KOPT-K1 (cell line): ENCODE measurements at regions not wholly inside any gene's neighbourhood (a gene's known extent, or its start where the extent isn't known, plus 50 kb on each side); places are given as distances from the start of the nearest gene placed in this dataset.

Source experiments
- H3K27ac ChIP-seq: fragments of 200-600 bp; sonication (generic); 2 replicates; pipeline ENCODE4 v1.5.1; 2016; ENCODE audit warnings: antibody characterized with exemption, mild to moderate bottlenecking, low read depth, low read length; ENCODE audit not compliant: poor library complexity, severe bottlenecking
- H3K36me3 ChIP-seq: fragments of 200-600 bp; sonication (generic); 2 replicates; pipeline ENCODE4 v1.5.1; 2017; ENCODE audit warnings: antibody characterized with exemption, mild to moderate bottlenecking, low read length, moderate library complexity; ENCODE audit not compliant: insufficient read depth
- H3K9me3 ChIP-seq: fragments of 200-600 bp; sonication (generic); 2 replicates; pipeline ENCODE4 v1.5.1; 2017; ENCODE audit warnings: antibody characterized with exemption, low read length, mild to moderate bottlenecking; ENCODE audit not compliant: insufficient read depth, poor library complexity, severe bottlenecking

DNA sequence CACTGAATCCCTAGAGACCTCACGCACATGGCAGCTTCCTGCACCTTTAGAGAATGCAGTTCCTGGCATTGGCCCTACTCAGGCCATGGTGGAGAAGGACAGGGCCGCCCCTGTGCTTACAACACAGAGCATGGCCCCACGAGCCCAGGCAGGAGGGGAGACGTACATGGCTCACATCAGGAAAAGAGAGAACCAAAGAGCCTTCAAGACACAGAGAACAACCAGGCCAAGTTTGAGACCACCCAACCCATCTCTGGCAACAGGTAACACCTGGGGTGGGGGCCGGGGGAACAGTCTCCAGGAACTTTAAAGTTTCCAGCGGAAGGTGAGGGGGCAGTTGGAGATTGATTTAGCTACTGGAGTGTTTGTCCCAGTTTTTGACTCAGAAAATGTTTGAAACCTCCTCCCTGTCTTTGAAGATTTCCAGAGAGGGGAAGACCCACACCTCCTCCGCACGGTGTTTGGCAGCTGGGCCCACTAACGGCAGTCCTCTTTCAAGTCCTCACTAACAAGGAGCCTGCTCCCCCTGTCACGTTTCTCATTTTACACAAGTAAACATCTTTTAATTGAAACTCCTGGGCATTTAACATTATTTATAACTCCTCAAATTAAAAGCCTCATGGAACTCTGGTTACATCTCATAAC, 1423.8 kb downstream of the TBC1D22A start:
- peaks cover 11% of the 10 kb centered on the region for H3K9me3 ChIP-seq
- H3K27ac ChIP-seq = no peak overlapping the region
- no peaks in the 10 kb centered on the region for H3K36me3 ChIP-seq

DNA sequence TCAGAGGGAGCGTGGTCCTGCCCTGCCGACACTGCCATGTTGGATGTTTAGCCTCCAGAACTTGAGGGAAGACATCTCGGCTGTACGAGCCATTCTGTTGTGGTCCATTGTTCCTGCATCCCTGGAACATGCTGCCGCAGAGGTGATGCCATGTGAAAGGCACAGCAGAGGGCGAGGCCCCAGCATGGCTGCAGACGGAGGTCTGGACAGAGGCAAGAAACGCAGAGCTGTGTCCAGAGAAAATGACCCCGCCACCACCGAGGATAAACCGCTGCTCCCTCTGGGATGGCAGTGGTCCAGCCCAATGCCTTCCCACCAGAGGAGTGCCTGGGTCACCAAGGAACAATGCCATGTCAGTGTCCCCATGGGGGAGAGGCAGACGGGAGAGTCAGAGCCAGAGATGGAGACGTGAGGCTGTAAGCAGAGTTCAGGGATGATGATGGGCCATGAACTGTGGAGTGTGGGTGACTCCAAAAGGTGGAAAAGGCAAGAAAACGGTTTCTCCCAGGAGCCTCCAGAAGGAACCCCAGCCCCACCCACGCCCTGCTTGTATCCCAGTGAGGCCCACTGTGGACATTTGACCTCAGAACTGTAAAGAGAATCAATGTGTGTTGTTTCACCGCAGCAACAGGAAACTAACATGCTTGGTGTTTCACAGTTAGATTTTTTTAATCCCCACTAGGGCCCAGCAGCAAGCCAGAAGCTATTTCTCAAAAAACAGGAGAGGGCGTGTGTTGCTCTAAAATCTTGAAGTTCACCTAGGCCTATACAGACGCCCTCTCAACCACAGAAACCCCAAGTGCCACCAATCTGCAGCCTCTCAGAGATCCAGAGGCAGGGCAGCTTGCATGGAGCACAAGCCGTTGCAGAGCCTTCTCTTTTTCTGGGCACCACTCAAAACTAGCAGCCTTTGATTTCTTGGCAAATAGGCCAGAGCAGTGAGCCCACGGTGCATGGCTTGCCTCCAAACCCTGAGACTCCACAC, 1422.9 kb downstream of the TBC1D22A start:
- H3K36me3 ChIP-seq = no peaks in the 10 kb centered on the region
- no peak overlapping the region for H3K27ac ChIP-seq
- peaks cover 4% of the 10 kb centered on the region for H3K9me3 ChIP-seq

DNA sequence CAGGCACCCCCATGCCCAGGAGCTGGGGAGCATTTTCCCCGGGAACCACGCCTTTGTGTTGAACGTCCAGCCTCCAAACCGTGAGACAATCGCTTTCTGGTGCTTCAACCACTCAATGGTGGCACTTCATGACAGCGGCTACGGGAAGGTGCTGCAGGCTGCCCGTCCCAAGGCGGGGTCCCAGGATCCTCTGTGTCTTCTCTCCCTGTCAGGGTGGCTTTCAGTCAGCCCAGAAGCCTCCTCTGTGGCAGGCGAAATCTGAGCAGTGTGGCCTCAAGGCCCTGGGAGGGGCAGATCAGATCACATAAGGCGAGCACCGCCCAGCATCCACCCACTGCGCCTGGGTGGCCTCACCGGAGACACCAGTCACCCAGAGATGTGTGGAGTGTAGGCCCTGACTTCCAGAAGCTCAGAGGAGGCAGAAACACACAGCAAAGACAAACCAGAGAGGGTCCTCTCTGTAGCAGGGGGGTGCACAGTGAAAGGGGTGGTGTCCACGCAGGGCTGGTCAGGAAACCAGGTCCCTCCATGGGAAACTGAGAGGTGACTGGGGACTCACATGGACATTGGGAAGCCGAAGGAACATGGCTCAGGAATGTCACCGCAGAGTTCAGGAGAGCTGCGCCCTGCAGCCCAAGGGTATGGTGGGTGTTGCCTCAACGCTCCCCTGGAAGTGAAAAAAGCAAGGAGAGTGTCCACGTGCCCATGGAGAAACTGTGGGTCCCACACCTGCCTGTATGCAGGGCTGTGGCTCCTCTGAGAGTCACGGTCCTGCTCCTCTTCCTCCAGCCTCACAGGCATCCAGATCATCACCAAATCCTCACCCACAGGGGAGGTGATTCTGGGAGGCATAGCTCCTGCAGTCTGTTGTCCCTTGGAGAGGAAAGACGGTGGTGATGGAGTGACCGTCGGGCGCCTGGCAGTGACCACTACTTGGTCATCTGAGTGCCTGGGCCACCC, 1420.7 kb downstream of the TBC1D22A start:
- H3K9me3 ChIP-seq = no peaks in the 10 kb centered on the region
- H3K36me3 ChIP-seq = no peaks in the 10 kb centered on the region
- no peak overlapping the region for H3K27ac ChIP-seq

DNA sequence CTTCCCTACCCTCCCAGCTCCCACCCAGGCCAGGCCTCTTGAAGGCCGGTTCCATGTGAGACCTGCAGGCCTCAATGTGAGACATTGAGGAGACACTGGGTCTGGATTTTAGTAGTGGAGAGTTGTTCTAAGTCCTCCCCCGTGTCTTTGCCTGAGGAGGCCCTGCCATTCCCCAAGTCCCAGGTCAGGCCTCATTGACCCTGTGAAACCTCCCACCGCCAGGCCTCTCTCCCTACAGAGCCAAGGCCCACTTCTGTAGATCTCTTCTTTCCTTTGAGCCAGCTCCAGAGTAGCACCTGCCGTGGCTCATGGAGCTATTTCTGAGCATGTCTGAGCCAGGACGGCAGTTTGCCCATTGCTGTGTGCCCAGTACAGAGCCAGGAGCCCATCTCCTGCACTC, 1419.6 kb downstream of the TBC1D22A start:
- H3K27ac ChIP-seq = no peak overlapping the region
- no peaks in the 10 kb centered on the region for H3K9me3 ChIP-seq
- H3K36me3 ChIP-seq = no peaks in the 10 kb centered on the region

DNA sequence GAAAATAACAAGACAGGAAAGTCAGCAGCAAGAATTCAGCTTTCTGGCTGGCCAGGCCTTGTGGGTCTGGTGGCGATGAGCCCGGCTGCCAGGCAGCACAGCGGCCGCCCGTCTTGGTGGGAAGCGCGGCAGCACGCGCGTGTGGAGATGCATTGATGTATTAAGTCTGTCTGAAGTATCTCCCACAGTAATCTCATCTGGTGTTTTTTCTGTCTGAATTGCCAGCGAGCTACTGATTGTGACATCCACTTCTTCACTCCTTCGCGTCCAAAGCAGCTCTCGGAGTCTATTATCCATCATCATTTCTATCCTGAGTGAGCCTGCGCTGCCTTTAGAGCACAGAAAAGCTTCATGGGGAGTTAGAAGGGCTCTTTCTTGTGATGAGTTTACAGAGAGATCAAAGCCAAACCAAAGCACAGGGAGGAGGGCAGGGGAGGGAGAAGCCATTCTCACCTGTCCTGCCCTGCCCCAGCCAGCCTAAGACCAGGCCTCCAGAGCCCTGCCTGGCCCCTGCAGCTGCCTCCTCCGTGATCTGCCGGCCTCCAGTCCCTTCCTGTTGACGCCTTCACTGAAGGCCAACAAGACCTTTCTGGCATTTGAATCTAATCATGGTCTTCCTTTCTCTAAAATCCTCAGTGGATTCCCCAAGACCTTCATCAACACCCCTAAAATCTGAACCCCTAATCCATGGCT, 1419.0 kb downstream of the TBC1D22A start:
- Histone ChIP-seq H3K36me3 (no peaks in the 10 kb centered on the region), H3K27ac (no peak overlapping the region), H3K9me3 (no peaks in the 10 kb centered on the region)

DNA sequence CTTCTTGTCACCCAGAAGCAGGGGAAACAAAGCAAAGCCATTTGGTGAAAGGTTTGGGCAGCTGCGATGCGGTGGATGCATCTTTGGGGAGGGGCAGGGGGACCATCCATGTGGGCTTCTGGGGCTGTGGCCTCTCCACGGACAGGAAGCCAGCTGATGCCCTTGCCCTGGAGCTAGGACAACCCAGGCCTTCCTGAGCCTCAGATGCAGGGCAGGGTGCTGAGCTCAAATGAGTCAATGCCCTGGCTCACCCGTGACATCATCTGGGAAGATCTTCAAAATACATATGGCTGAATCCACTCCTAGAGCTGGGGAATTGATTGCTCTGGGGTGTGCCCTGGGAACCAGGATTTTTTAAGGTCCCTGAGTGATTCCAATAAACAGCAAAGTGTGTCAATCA, 1418.2 kb downstream of the TBC1D22A start:
- Histone ChIP-seq H3K27ac (no peak overlapping the region), H3K36me3 (no peaks in the 10 kb centered on the region), H3K9me3 (peaks cover 3% of the 10 kb centered on the region)

DNA sequence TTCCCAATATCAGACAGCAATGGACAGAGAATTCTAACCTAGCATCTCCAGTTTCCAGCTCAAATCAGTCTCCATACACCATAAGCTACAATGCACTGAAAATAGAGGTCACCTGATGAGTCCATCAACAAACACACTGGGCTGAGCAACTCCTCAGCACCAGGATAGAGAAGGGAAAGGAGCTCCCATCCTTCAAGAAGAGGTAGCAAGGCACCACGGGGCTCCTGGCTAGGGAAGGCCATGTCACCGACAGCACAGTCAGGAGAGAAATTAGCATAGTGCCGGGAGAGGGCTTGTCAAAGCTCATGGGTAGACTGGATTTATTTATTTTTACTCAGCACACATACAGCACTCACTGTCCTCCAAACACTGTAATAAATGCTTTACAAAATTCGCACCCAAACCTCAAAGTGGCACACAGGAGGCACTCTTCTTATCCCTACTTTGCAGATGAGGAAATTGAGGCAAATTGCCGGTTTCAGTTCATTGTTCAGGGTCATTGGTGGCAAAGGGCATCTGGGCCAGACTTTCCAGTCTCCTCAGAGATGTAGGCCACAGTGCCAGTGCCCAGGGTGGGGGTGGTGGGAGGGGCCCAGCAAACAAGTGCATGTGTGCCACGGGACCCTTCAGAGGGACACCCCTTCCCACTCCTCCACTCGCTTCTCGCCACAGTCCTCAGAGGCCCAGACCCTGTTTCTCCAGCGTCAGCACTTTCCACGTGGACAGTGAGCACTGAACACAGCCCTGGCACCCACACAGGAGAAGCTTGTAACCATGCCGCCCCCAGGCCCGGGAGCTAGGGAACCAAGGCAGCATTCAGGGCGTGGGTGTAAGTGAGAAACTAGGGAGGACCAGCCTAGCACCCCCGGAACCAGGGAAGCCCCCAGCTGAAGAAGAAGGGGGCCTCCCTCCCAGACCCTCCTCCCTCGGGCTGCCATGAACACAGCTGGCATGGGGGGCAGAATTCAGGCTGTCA, 1417.4 kb downstream of the TBC1D22A start:
- Histone ChIP-seq H3K36me3 (no peaks in the 10 kb centered on the region), H3K9me3 (peaks cover 5% of the 10 kb centered on the region), H3K27ac (no peak overlapping the region)

DNA sequence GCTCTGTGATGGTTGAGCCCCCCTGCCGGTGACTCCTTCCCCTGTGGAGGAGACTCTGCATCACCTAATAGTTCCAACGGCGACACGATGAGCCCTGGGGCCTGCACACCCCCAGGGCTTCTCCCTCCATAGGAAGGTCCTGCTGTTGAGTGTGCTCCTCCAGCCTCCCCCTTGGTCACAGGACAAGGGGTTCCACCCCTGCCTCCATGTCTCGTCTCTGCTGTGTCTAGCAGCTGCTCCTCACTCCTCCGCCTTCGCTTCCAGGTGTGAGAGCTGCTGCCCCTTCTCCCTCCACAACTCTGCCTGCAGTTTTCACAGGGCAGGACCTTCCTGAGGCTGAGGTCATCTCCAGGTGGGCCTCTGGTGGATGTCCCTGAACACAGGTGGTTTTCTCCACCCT, 1416.1 kb downstream of the TBC1D22A start:
- Histone ChIP-seq H3K27ac (no peak overlapping the region), H3K36me3 (no peaks in the 10 kb centered on the region), H3K9me3 (peaks cover 5% of the 10 kb centered on the region)

DNA sequence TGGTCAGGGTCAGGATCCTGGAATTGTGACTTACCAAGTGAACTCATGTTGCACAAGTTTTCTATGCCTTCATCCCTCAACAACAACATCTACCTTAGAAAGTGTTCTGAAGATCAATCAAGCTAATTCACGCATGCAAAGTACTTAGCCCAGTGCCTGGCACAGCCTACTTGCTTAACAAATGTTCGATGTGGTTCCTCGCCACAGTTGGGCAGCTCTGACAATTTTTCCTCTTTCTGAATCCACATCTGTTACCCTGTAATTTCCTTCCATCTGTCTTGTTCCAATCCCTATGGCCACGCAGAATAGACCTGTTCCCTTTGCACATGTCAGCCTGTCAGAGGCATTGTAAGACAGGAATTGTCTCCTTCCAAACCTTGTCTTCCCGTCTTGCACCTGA, 1415.2 kb downstream of the TBC1D22A start:
- no peak overlapping the region for H3K27ac ChIP-seq
- no peaks in the 10 kb centered on the region for H3K36me3 ChIP-seq
- peaks cover 5% of the 10 kb centered on the region for H3K9me3 ChIP-seq

DNA sequence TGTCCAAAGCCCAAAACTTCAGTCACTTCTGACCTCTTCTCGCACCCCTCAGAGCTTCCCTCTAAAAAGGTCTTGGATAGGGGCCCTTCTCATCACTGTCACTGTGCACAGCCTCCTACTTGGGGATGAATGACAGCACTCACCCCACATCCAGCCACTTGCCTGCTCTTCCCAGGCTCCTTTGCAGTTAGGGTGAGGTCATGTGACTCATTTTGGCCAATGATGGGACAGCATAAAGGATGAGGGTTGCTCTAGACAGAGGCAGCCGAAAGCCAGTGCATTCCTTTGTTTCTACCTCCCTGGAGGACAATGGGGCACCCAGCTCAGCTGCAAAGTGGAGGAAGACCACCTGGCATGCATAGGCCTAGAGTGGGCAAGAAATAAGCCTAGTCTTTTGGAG, 1413.3 kb downstream of the TBC1D22A start:
- Histone ChIP-seq H3K27ac (no peak overlapping the region), H3K36me3 (no peaks in the 10 kb centered on the region), H3K9me3 (peaks cover 5% of the 10 kb centered on the region)

DNA sequence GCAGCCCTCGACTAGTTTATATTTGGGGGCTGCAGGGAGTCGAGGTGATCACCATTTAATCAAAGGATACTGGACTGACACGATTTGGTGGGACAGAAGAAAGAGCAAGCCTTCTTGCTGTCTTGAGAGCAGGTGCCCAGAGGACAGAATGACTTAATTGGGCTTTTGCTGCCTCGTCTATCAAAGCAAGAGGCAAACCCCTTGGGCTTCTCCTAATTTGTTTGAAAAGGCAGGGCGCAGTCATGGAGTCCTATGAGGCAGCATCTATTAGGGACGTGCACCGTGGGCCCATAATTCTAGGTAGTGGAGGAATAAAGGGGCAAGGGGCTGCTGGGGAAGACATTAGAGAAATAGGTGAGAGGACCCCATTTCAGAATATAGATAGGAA, 1411.3 kb downstream of the TBC1D22A start:
- Histone ChIP-seq H3K36me3 (no peaks in the 10 kb centered on the region), H3K27ac (no peak overlapping the region), H3K9me3 (peaks cover 5% of the 10 kb centered on the region)

DNA sequence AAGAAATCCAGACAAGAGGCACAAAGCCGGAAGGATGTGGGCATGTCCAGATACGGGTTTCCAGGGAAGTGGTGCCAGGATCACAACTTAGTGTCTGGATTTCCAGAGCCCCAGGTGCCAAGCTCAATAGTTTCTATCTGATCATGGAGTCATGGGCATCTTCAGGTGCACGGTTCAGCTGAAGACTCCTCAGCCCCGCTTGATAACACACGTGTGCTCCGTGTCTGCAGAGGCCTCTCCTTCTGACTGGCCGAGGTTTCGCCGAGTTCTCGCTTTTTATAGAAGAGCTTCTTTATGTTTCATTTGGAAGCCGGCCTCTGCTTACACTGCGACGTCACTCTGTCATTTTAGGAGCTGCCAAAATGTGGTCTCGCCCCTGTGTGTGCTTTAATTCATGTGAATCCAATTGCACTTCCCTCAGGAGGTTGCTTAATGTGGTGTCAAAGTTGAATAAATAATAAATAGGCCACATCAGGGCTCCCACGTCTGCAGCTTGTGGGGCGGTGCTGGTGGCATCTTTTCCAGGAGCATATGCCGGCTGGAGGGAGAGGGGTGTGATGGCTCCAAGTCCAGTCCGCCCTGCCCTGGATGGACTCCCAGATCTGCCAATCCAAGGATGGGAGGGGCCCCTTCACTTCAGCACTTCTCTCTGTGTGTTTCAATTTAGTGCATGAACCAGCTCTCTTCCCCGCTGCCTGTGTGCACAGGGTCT, 1410.8 kb downstream of the TBC1D22A start:
- H3K27ac ChIP-seq = no peak overlapping the region
- H3K9me3 ChIP-seq = peaks cover 5% of the 10 kb centered on the region
- H3K36me3 ChIP-seq = no peaks in the 10 kb centered on the region

DNA sequence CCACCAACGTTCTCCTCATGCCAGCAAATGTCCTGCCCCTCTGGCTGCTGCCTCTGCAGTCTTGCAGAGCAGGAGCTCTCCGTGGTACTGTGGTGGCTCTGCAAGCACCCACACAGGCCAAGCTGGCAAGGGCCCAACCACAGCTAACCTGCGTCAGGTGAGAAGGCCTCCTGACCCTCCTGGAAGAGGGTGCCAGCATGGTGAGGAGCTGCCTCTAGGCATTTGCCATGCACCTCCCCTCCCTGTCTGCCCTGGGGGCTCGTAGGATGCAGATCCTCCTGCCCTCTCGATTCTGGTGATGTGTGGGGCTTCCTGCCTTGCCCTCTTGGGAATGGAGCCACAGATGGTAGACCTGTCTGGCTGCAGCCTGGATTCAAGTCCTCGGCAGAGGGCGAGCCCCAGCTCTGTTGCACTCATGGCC, 1408.8 kb downstream of the TBC1D22A start:
- no peaks in the 10 kb centered on the region for H3K36me3 ChIP-seq
- peaks cover 5% of the 10 kb centered on the region for H3K9me3 ChIP-seq
- no peak overlapping the region for H3K27ac ChIP-seq
